T-cell (primary cell): ENCODE measurements at regions not wholly inside any gene's neighbourhood (a gene's known extent, or its start where the extent isn't known, plus 50 kb on each side); places are given as distances from the start of the nearest gene placed in this dataset.

Experiments used
- ATAC-seq, 4 experiments: fragments of 200-7000 bp in 3 of 4; fragments of 150-1000 bp in 1 of 4; cut with Tn5 transposase; replicated peaks in 1 of 4; 1 replicate in 3 of 4; 2 replicates in 1 of 4; pipeline ENCODE4 v1.10.0; 2021; ENCODE audit warnings: moderate library complexity in 3 of 4, mild to moderate bottlenecking in 2 of 4, moderate number of reproducible peaks in 1 of 4
- CTCF ChIA-PET, 2 donors: fragments of 300-600 bp; sonication (Branson Sonifier 250); formaldehyde crosslinking; loops; one replicate each; lab custom pipeline; 2022; ENCODE audit warnings: antibody characterized with exemption in 2 of 2; lab: Charles Lee
- POLR2A ChIA-PET, 2 donors: fragments of 300-600 bp; sonication (Branson Sonifier 250); formaldehyde crosslinking; loops; one replicate each; lab custom pipeline; 2022; ENCODE audit warnings: antibody characterized with exemption in 2 of 2; lab: Charles Lee
- DNase-seq, 35 experiments: peaks; one replicate each; pipeline versions ENCODE4 v3.0.0 to v3.0.0-alpha.2; 2013 to 2023
- H3K27ac ChIP-seq: one replicate; pipeline ENCODE4 v1.5.1; 2013; ENCODE audit warnings: low read length
- H3K27me3 ChIP-seq, 2 experiments: replicated peaks in 1 of 2; 1 replicate in 1 of 2; 2 replicates in 1 of 2; pipeline versions ENCODE4 v1.6.1 to v1.7.0; 2013; ENCODE audit warnings: low read length in 1 of 2, mixed read lengths in 1 of 2; ENCODE audit not compliant: control insufficient read depth in 2 of 2, insufficient read depth in 2 of 2; ENCODE audit errors: extremely low read depth in 1 of 2
- H3K36me3 ChIP-seq, 2 donors: 1 replicate in 1 of 2; 2 replicates in 1 of 2; pipeline versions ENCODE4 v1.6.1 to v1.7.0; 2013; ENCODE audit warnings: low read length in 1 of 2; ENCODE audit not compliant: control insufficient read depth in 2 of 2, insufficient read depth in 1 of 2; ENCODE audit errors: extremely low read depth in 1 of 2
- H3K4me1 ChIP-seq, 2 experiments: 1 replicate in 1 of 2; 2 replicates in 1 of 2; pipeline versions ENCODE4 v1.6.1 to v1.7.0; 2013; ENCODE audit warnings: low read length in 2 of 2, mixed read lengths in 1 of 2; ENCODE audit not compliant: insufficient read depth in 2 of 2, control insufficient read depth in 1 of 2; ENCODE audit errors: extremely low read depth in 1 of 2
- H3K4me3 ChIP-seq, 2 donors: 1 replicate in 1 of 2; 2 replicates in 1 of 2; pipeline versions ENCODE4 v1.5.1 to v1.7.0; 2013; ENCODE audit warnings: mild to moderate bottlenecking in 2 of 2, low read length in 1 of 2, moderate library complexity in 1 of 2; ENCODE audit not compliant: control insufficient read depth in 1 of 2; ENCODE audit errors: extremely low read depth in 1 of 2
- H3K9me3 ChIP-seq: 2 replicates; pipeline ENCODE4 v1.7.0; 2013
- H3K27ac Mint-ChIP-seq, 2 donors: one replicate each; pipeline ENCODE4 v1.8.0; 2020 to 2021; ENCODE audit warnings: mild to moderate bottlenecking in 2 of 2, mixed read lengths in 2 of 2
- H3K27me3 Mint-ChIP-seq, 2 donors: one replicate each; pipeline ENCODE4 v1.8.0; 2021 to 2022; ENCODE audit warnings: mixed read lengths in 2 of 2
- H3K36me3 Mint-ChIP-seq: one replicate; pipeline ENCODE4 v1.8.0; 2021; ENCODE audit warnings: mixed read lengths
- H3K4me1 Mint-ChIP-seq, 3 donors: one replicate each; pipeline ENCODE4 v1.8.0; 2020 to 2022; ENCODE audit warnings: mixed read lengths in 3 of 3, mild to moderate bottlenecking in 1 of 3
- H3K4me3 Mint-ChIP-seq, 3 donors: one replicate each; pipeline ENCODE4 v1.8.0; 2020 to 2022; ENCODE audit warnings: mild to moderate bottlenecking in 3 of 3, mixed read lengths in 3 of 3, moderate library complexity in 3 of 3
- H3K9me3 Mint-ChIP-seq, 3 donors: one replicate each; pipeline ENCODE4 v1.8.0; 2020 to 2022; ENCODE audit warnings: mixed read lengths in 3 of 3
- WGBS: methylation state at CpG from one replicate; pipeline ENCODE4 v1.1.5; 2013; ENCODE audit warnings: missing lambda C conversion rate; ENCODE audit not compliant: insufficient coverage; 5-methylcytosine and 5-hydroxymethylcytosine counted together

GRCh38 chr2:181334158-181334826 is 122.9 kb upstream of the ITGA4 start:
- H3K4me3 Mint-ChIP-seq, result no peak overlapping the region
- Histone ChIP-seq H3K27me3 (no peaks in the 10 kb centered on the region), H3K4me1 (no peaks in the 10 kb centered on the region), H3K27ac (no peak overlapping the region), H3K36me3 (no peaks in the 10 kb centered on the region), H3K4me3 (no peak overlapping the region), H3K9me3 (no peaks in the 10 kb centered on the region)
- ChIA-PET CTCF (no interaction called here), POLR2A (interaction anchor here in 1 of 2 donors (0.6 kb wide), 1 partner anchor 9 kb away, joined by 3 read pairs; no protein-coding TSS in a partner anchor)
- peaks cover 1 to 12% (median 4%) of the 10 kb centered on the region in 3 donors for H3K9me3 Mint-ChIP-seq
- H3K27me3 Mint-ChIP-seq, result no peaks in the 10 kb centered on the region
- H3K27ac Mint-ChIP-seq, result no peak overlapping the region
- H3K4me1 Mint-ChIP-seq, result peaks cover 7 to 16% (median 12%) of the 10 kb centered on the region in 3 donors
- no peak for DNase-seq
- peaks cover 23% of the 10 kb centered on the region for H3K36me3 Mint-ChIP-seq
- no CpG with 5 or more reads among the region's 4 CpGs for WGBS
- peak in 2 of 4 experiments; percentile 29 to 32 for ATAC-seq

- Mint-ChIP-seq H3K27ac (no peak overlapping the region), H3K27me3 (no peaks in the 10 kb centered on the region), H3K4me3 (no peak overlapping the region), H3K4me1 (peaks cover 0 to 11% (median 2%) of the 10 kb centered on the region in 3 donors), H3K36me3 (peaks cover 39% of the 10 kb centered on the region), H3K9me3 (peaks cover 0 to 8% (median 4%) of the 10 kb centered on the region in 3 donors)
- ChIA-PET CTCF (interaction anchor here in 1 of 2 donors (0.6 kb wide), 1 partner anchor 27 kb away, joined by 3 read pairs; no protein-coding TSS in a partner anchor), POLR2A (no interaction called here)
- Histone ChIP-seq H3K4me3 (no peak overlapping the region), H3K4me1 (no peaks in the 10 kb centered on the region), H3K27ac (no peak overlapping the region), H3K27me3 (no peaks in the 10 kb centered on the region), H3K36me3 (no peaks in the 10 kb centered on the region), H3K9me3 (no peaks in the 10 kb centered on the region)
- DNase-seq (no peak), ATAC-seq (no peak)
- no CpG with 5 or more reads among the region's 1 CpG for WGBS
Measured at GRCh38 chr2:181340891-181341290, 116.3 kb upstream of the ITGA4 start.

GRCh38 chr2:181341855-181342600 is 115.2 kb upstream of the ITGA4 start:
- H3K36me3 Mint-ChIP-seq, result peaks cover 44% of the 10 kb centered on the region
- no peaks in the 10 kb centered on the region for H3K27me3 Mint-ChIP-seq
- CTCF ChIA-PET, result interaction anchor here in 1 of 2 donors (1.3 kb wide), 1 partner anchor 53 kb away, joined by 3 read pairs; no protein-coding TSS in a partner anchor

GRCh38 chr2:181348107-181348837 is 108.9 kb upstream of the ITGA4 start:
- DNase-seq, result no peak
- CTCF ChIA-PET, result no interaction called here
- POLR2A ChIA-PET, result interaction anchor here (0.6 to 0.7 kb wide), 3 partner anchors 42 to 127 kb away, joined by 3 to 5 read pairs (median 4); no protein-coding TSS in a partner anchor

More at GRCh38 chr2:181341855-181342600, 115.2 kb upstream of the ITGA4 start:
- H3K27me3 ChIP-seq, result no peaks in the 10 kb centered on the region
- Mint-ChIP-seq H3K4me1 (peaks cover 0 to 11% (median 2%) of the 10 kb centered on the region in 3 donors), H3K9me3 (peaks cover 0 to 8% (median 4%) of the 10 kb centered on the region in 3 donors), H3K27ac (no peak overlapping the region), H3K4me3 (no peak overlapping the region)
- no peaks in the 10 kb centered on the region for H3K9me3 ChIP-seq
- POLR2A ChIA-PET, result interaction anchor here (0.6 to 0.7 kb wide), 2 partner anchors 20 to 27 kb away, joined by 3 read pairs; no protein-coding TSS in a partner anchor
- H3K27ac ChIP-seq, result no peak overlapping the region
- H3K36me3 ChIP-seq, result no peaks in the 10 kb centered on the region
- H3K4me1 ChIP-seq, result no peaks in the 10 kb centered on the region
- H3K4me3 ChIP-seq, result no peak overlapping the region
- 100% methylated on average over 1 of the region's 2 CpGs for whole genome bisulfite sequencing
- ATAC-seq (no peak), DNase-seq (peak in 1 of 35 experiments; percentile 4)

GRCh38 chr2:181352158-181352557 is 105.0 kb upstream of the ITGA4 start:
- H3K27ac ChIP-seq, result no peak overlapping the region
- no peaks in the 10 kb centered on the region for H3K27me3 ChIP-seq
- no peaks in the 10 kb centered on the region for H3K27me3 Mint-ChIP-seq
- H3K36me3 Mint-ChIP-seq, result peaks cover 11% of the 10 kb centered on the region
- H3K27ac Mint-ChIP-seq, result no peak overlapping the region
- H3K4me1 ChIP-seq, result peaks cover 0 to 2% of the 10 kb centered on the region in 2 experiments
- peaks cover 4 to 12% (median 7%) of the 10 kb centered on the region in 3 donors for H3K4me1 Mint-ChIP-seq
- no peak for DNase-seq
- no peak for ATAC-seq
- no CpG with 5 or more reads among the region's 1 CpG for WGBS
- no peaks in the 10 kb centered on the region for H3K36me3 ChIP-seq
- no peaks in the 10 kb centered on the region for H3K9me3 ChIP-seq
- no peak overlapping the region for H3K4me3 ChIP-seq
- ChIA-PET CTCF (interaction anchor here in 1 of 2 donors (0.6 kb wide), 2 partner anchors 219 to 272 kb away, joined by 3 read pairs; no protein-coding TSS in a partner anchor), POLR2A (interaction anchor here in 1 of 2 donors (0.6 kb wide), 1 partner anchor 88 kb away, joined by 3 read pairs; no protein-coding TSS in a partner anchor)
- no peaks in the 10 kb centered on the region for H3K9me3 Mint-ChIP-seq
- H3K4me3 Mint-ChIP-seq, result no peak overlapping the region

More at GRCh38 chr2:181348107-181348837, 108.9 kb upstream of the ITGA4 start:
- H3K4me1 Mint-ChIP-seq, result peaks cover 4 to 12% (median 9%) of the 10 kb centered on the region in 3 donors
- peaks cover 0 to under 1% (median 0%) of the 10 kb centered on the region in 3 donors for H3K9me3 Mint-ChIP-seq
- no peak overlapping the region for H3K27ac Mint-ChIP-seq
- peaks cover 9% of the 10 kb centered on the region for H3K36me3 Mint-ChIP-seq
- no peak for ATAC-seq
- peaks cover 0 to 2% of the 10 kb centered on the region in 2 experiments for H3K4me1 ChIP-seq
- no peak overlapping the region for H3K4me3 ChIP-seq
- no peaks in the 10 kb centered on the region for H3K27me3 ChIP-seq
- no peak overlapping the region for H3K27ac ChIP-seq
- H3K4me3 Mint-ChIP-seq, result no peak overlapping the region
- H3K27me3 Mint-ChIP-seq, result no peaks in the 10 kb centered on the region
- H3K9me3 ChIP-seq, result no peaks in the 10 kb centered on the region
- H3K36me3 ChIP-seq, result no peaks in the 10 kb centered on the region

- POLR2A ChIA-PET, result no interaction called here
Measured at GRCh38 chr2:181354626-181355025, 102.6 kb upstream of the ITGA4 start.

More at GRCh38 chr2:181354626-181355025, 102.6 kb upstream of the ITGA4 start:
- H3K4me1 ChIP-seq, result peaks cover 0 to 2% of the 10 kb centered on the region in 2 experiments
- 100% methylated on average over 2 of the region's 3 CpGs for WGBS
- H3K36me3 Mint-ChIP-seq, result peaks cover 11% of the 10 kb centered on the region
- no peak overlapping the region for H3K4me3 Mint-ChIP-seq
- H3K4me3 ChIP-seq, result no peak overlapping the region
- H3K36me3 ChIP-seq, result no peaks in the 10 kb centered on the region
- ATAC-seq (no peak), DNase-seq (no peak)
- no peaks in the 10 kb centered on the region for H3K27me3 Mint-ChIP-seq
- no peak overlapping the region for H3K27ac Mint-ChIP-seq
- no peaks in the 10 kb centered on the region for H3K27me3 ChIP-seq
- CTCF ChIA-PET, result interaction anchor here in 1 of 2 donors (1.2 kb wide), 1 partner anchor 11 kb away, joined by 3 read pairs; no protein-coding TSS in a partner anchor
- no peaks in the 10 kb centered on the region for H3K9me3 Mint-ChIP-seq
- H3K9me3 ChIP-seq, result no peaks in the 10 kb centered on the region
- H3K27ac ChIP-seq, result no peak overlapping the region
- peaks cover 6 to 12% (median 7%) of the 10 kb centered on the region in 3 donors for H3K4me1 Mint-ChIP-seq
